CD4-positive, alpha-beta T cell (primary cell): ENCODE measurements at regions not wholly inside any gene's neighbourhood (a gene's known extent, or its start where the extent isn't known, plus 50 kb on each side); places are given as distances from the start of the nearest gene placed in this dataset.
"Not testable (repeated sequence)": the region's sequence is repeated elsewhere in the genome, so short reads cannot be mapped to it uniquely, and the experiment has no call there.

Experiments used
- ATAC-seq: fragments of 200-7000 bp; cut with Tn5 transposase; one replicate; pipeline ENCODE4 v1.10.0; 2022; ENCODE audit warnings: mild to moderate bottlenecking; ENCODE audit not compliant: poor library complexity
- CTCF ChIA-PET: fragments of 350-600 bp; sonication (Branson Sonifier 250); formaldehyde crosslinking; loops from one replicate; lab custom pipeline; 2021; ENCODE audit warnings: antibody characterized with exemption, inconsistent platforms; lab: Charles Lee
- POLR2A ChIA-PET: fragments of 350-600 bp; sonication (Branson Sonifier 250); formaldehyde crosslinking; loops from one replicate; lab custom pipeline; 2021; ENCODE audit warnings: antibody characterized with exemption, inconsistent platforms; lab: Charles Lee
- DNase-seq, 14 experiments: peaks; one replicate each; pipeline ENCODE4 v3.0.0-alpha.2; 2013 to 2020; ENCODE audit warnings: mixed read lengths in 2 of 14
- H3K27ac ChIP-seq, 2 donors: one replicate each; pipeline versions ENCODE4 v1.5.1 to v1.7.0; 2013; ENCODE audit warnings: low read length in 2 of 2, low read depth in 1 of 2, mild to moderate bottlenecking in 1 of 2
- H3K27me3 ChIP-seq, 2 experiments: 1 replicate in 1 of 2; 2 replicates in 1 of 2; pipeline versions ENCODE4 v1.6.1 to v1.7.0; 2013; ENCODE audit warnings: low read length in 2 of 2, control low read depth in 1 of 2, mild to moderate bottlenecking in 1 of 2, moderate library complexity in 1 of 2; ENCODE audit not compliant: insufficient read depth in 2 of 2, control insufficient read depth in 1 of 2
- H3K36me3 ChIP-seq: one replicate; pipeline ENCODE4 v1.6.1; 2013; ENCODE audit warnings: low read length, control low read depth; ENCODE audit not compliant: insufficient read depth
- H3K4me1 ChIP-seq: one replicate; pipeline ENCODE4 v1.6.1; 2013; ENCODE audit warnings: low read length, control low read depth; ENCODE audit not compliant: insufficient read depth
- H3K4me3 ChIP-seq: one replicate; pipeline ENCODE4 v1.5.1; 2013; ENCODE audit warnings: mild to moderate bottlenecking, low read length, moderate library complexity
- H3K9me3 ChIP-seq, 2 experiments: 1 replicate in 1 of 2; 2 replicates in 1 of 2; pipeline versions ENCODE4 v1.6.1 to v1.7.0; 2013; ENCODE audit warnings: low read length in 2 of 2, mild to moderate bottlenecking in 2 of 2, control low read depth in 1 of 2, moderate library complexity in 1 of 2; ENCODE audit not compliant: control insufficient read depth in 1 of 2, insufficient read depth in 1 of 2
- H3K27ac Mint-ChIP-seq: one replicate; pipeline ENCODE4 v1.8.0; 2020; ENCODE audit warnings: mixed read lengths
- H3K27me3 Mint-ChIP-seq: one replicate; pipeline ENCODE4 v1.8.0; 2021; ENCODE audit warnings: mixed read lengths
- H3K36me3 Mint-ChIP-seq: one replicate; pipeline ENCODE4 v1.8.0; 2021; ENCODE audit warnings: low read depth, mixed read lengths
- H3K4me1 Mint-ChIP-seq: one replicate; pipeline ENCODE4 v1.8.0; 2021; ENCODE audit warnings: low read depth, mixed read lengths
- H3K4me3 Mint-ChIP-seq: one replicate; pipeline ENCODE4 v1.8.0; 2020; ENCODE audit warnings: mild to moderate bottlenecking, mixed read lengths
- H3K9me3 Mint-ChIP-seq: one replicate; pipeline ENCODE4 v1.8.0; 2020; ENCODE audit warnings: mixed read lengths
- CTCF ChIP-seq: fragments of 200-600 bp; IDR thresholded peaks from one replicate; pipeline ENCODE4 v1.8.0; 2022; ENCODE audit warnings: antibody characterized with exemption, mild to moderate bottlenecking
- intact Hi-C, 2 experiments: fragments of 100-400 bp; cut with DNase I in 1 of 2; cut with micrococcal nuclease in 1 of 2; formaldehyde crosslinking; loops; one replicate each; pipeline versions ENCODE4 v1.15.1 to v1.9.0; 2023 to 2025; cut with DNase I, micrococcal nuclease

- no peak overlapping the region for H3K4me3 ChIP-seq
- POLR2A ChIA-PET, result no interaction called here
- no peaks in the 10 kb centered on the region for H3K36me3 Mint-ChIP-seq
- peaks cover 27% of the 10 kb centered on the region for H3K27me3 Mint-ChIP-seq
- H3K4me3 Mint-ChIP-seq, result no peak overlapping the region
- H3K27ac ChIP-seq, result no peak overlapping the region
- DNase-seq, result no peak
- no peaks in the 10 kb centered on the region for H3K9me3 Mint-ChIP-seq
- TF ChIP-seq CTCF, result no peak
- intact Hi-C loops, result no loop called here
- no peaks in the 10 kb centered on the region for H3K4me1 ChIP-seq
- no peaks in the 10 kb centered on the region for H3K4me1 Mint-ChIP-seq
- peaks cover 0 to 17% of the 10 kb centered on the region in 2 experiments for H3K27me3 ChIP-seq
- ATAC-seq, result no peak
- CTCF ChIA-PET, result no interaction called here
- peaks cover 0 to 8% of the 10 kb centered on the region in 2 experiments for H3K9me3 ChIP-seq
- H3K36me3 ChIP-seq, result no peaks in the 10 kb centered on the region
- H3K27ac Mint-ChIP-seq, result no peak overlapping the region
Observed at GRCh38 chr11:115974703-115975102, 470.5 kb upstream of the CADM1 start.

- H3K27ac Mint-ChIP-seq, H3K36me3 Mint-ChIP-seq, H3K36me3 ChIP-seq, H3K9me3 ChIP-seq, POLR2A ChIA-PET, H3K4me3 ChIP-seq, CTCF ChIA-PET, H3K27me3 Mint-ChIP-seq, H3K4me3 Mint-ChIP-seq, H3K9me3 Mint-ChIP-seq, H3K27ac ChIP-seq, H3K4me1 Mint-ChIP-seq, ATAC-seq, H3K27me3 ChIP-seq, intact Hi-C loops, H3K4me1 ChIP-seq, DNase-seq: not testable (repeated sequence)
Observed at GRCh38 chr11:115967203-115967602, 463.0 kb upstream of the CADM1 start.

- Histone ChIP-seq H3K36me3 (no peaks in the 10 kb centered on the region), H3K27ac (no peak overlapping the region), H3K27me3 (no peaks in the 10 kb centered on the region), H3K4me3 (no peak overlapping the region), H3K9me3 (no peaks in the 10 kb centered on the region), H3K4me1 (no peaks in the 10 kb centered on the region)
- CTCF ChIA-PET, result no interaction called here
- Mint-ChIP-seq H3K27me3 (peaks cover 11% of the 10 kb centered on the region), H3K4me3 (no peak overlapping the region), H3K9me3 (peaks cover 3% of the 10 kb centered on the region), H3K27ac (no peak overlapping the region), H3K4me1 (no peaks in the 10 kb centered on the region), H3K36me3 (no peaks in the 10 kb centered on the region)
- TF ChIP-seq CTCF, result no peak
- intact Hi-C loops, result no loop called here
- ATAC-seq (no peak), DNase-seq (no peak)
- POLR2A ChIA-PET, result no interaction called here
Observed at GRCh38 chr11:115965767-115966504, 461.7 kb upstream of the CADM1 start.

- Mint-ChIP-seq H3K36me3 (no peaks in the 10 kb centered on the region), H3K4me1 (no peaks in the 10 kb centered on the region), H3K27ac (no peak overlapping the region), H3K9me3 (no peaks in the 10 kb centered on the region), H3K27me3 (peaks cover 11% of the 10 kb centered on the region), H3K4me3 (no peak overlapping the region)
- Histone ChIP-seq H3K27ac (no peak overlapping the region), H3K36me3 (no peaks in the 10 kb centered on the region), H3K27me3 (no peaks in the 10 kb centered on the region), H3K4me1 (no peaks in the 10 kb centered on the region), H3K9me3 (peaks cover 0 to 7% of the 10 kb centered on the region in 2 experiments), H3K4me3 (no peak overlapping the region)
- ATAC-seq (no peak), DNase-seq (no peak)
- intact Hi-C loops, result no loop called here
- TF ChIP-seq CTCF, result no peak
- ChIA-PET CTCF (no interaction called here), POLR2A (no interaction called here)
Observed at GRCh38 chr11:115964091-115964490, 459.9 kb upstream of the CADM1 start.
